OCI-LY3 (cell line): ENCODE measurements at regions not wholly inside any gene's neighbourhood (a gene's known extent, or its start where the extent isn't known, plus 50 kb on each side); places are given as distances from the start of the nearest gene placed in this dataset.

Experiments used
- H2AFZ ChIP-seq: fragments of 200-600, 300-600 bp; shearing (Covaris generic); 2 replicates; pipeline ENCODE4 v1.6.0; 2014; ENCODE audit warnings: antibody characterized with exemption, low read depth, low read length
- H3K27ac ChIP-seq: fragments of 200-600, 300-600 bp; sonication (generic); 2 replicates; pipeline ENCODE4 v1.5.1; 2014; ENCODE audit warnings: mild to moderate bottlenecking, low read length, moderate library complexity, mixed read lengths
- H3K27me3 ChIP-seq: fragments of 200-600, 300-600 bp; sonication (generic); 2 replicates; pipeline ENCODE4 v1.6.1; 2014; ENCODE audit warnings: low read depth, low read length, mixed read lengths
- H3K36me3 ChIP-seq: fragments of 200-600, 300-600 bp; sonication (generic); replicated peaks from 2 replicates; pipeline ENCODE3; 2014; ENCODE audit warnings: low read depth, low read length, mixed read lengths
- H3K4me1 ChIP-seq: fragments of 300-600, 200-600 bp; sonication (generic); 2 replicates; pipeline ENCODE4 v1.6.1; 2014; ENCODE audit warnings: low read length, mixed read lengths
- H3K4me2 ChIP-seq: fragments of 200-600, 300-600 bp; sonication (generic); 2 replicates; pipeline ENCODE4 v1.6.1; 2014; ENCODE audit warnings: low read length, mixed read lengths
- H3K4me3 ChIP-seq: fragments of 300-600, 200-600 bp; sonication (generic); 2 replicates; pipeline ENCODE4 v1.5.1; 2014; ENCODE audit warnings: antibody characterized with exemption, mild to moderate bottlenecking, low read length, moderate library complexity
- H3K79me2 ChIP-seq: fragments of 300-600, 200-600 bp; shearing (Covaris generic); 2 replicates; pipeline ENCODE4 v1.6.1; 2014; ENCODE audit warnings: mild to moderate bottlenecking, low read length, mixed read lengths
- H3K9ac ChIP-seq: fragments of 300-600, 200-600 bp; shearing (Covaris generic); 2 replicates; pipeline ENCODE4 v1.6.0; 2014; ENCODE audit warnings: mild to moderate bottlenecking, low read length, moderate library complexity
- H3K9me3 ChIP-seq: fragments of 200-600, 300-600 bp; shearing (Covaris generic); 2 replicates; pipeline ENCODE4 v1.6.1; 2014; ENCODE audit warnings: low read length, mixed read lengths; ENCODE audit not compliant: insufficient read depth
- H4K20me1 ChIP-seq: fragments of 200-600, 300-600 bp; sonication (generic); 2 replicates; pipeline ENCODE4 v1.6.1; 2016; ENCODE audit warnings: low read length, mixed read lengths; ENCODE audit not compliant: insufficient read depth
- EZH2phosphoT487 ChIP-seq: fragments of 200-600 bp; shearing (Covaris generic); IDR thresholded peaks from 2 replicates; pipeline ENCODE4 v1.6.1; 2018; ENCODE audit warnings: antibody characterized with exemption, mixed run types, low read depth
- TF ChIP-seq, protein P1 (sequence below): fragments of 200-600, 300-600 bp; sonication (generic); IDR thresholded peaks from 2 replicates; pipeline ENCODE4 v1.5.1; 2014; ENCODE audit warnings: antibody characterized with exemption, low read length, low read depth

DNA sequence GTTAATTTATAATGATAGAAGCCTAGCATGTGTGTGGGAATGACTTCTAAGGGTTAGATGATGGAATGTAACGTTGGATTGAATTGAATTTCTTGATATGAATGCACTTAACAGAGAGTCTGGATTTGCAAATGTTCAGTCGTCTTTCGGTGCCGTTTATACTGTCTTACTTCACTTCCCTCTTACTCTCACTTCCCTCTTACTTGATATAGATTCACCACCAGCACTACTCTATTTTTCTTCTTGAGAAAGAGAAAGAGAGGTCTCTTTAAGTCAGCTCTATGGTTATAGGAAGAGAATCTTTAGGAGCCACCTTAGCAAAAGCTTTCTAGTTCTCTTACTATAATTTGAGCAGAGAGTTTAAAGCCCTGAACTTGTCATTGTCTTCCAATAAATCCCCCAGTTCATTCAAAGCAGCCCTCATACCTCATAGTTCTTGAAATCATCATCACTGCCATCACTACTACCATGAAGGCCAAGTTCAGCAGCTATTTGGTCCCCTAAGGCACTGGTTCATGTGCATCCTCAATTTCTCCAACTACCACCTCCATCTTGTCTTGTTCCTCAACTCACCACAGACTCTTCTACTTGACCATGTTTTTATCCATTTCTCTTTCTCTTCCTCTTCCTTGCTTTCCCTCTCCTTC lies 501.7 kb upstream of the TCF4 start:
- Histone ChIP-seq H3K4me1 (peaks cover 22% of the 10 kb centered on the region), H3K9ac (peak overlapping the region; percentile 33), H2AFZ (peak overlapping the region; percentile 48), H3K79me2 (no peaks in the 10 kb centered on the region), H3K9me3 (peaks cover 25% of the 10 kb centered on the region), H3K36me3 (peaks cover 30% of the 10 kb centered on the region), H3K4me2 (peak overlapping the region; percentile 49), H3K27me3 (no peaks in the 10 kb centered on the region), H3K27ac (peak overlapping the region; percentile 76), H3K4me3 (peak overlapping the region; percentile 27), H4K20me1 (no peaks in the 10 kb centered on the region)
- no peak for TF ChIP-seq EZH2phosphoT487
- TF ChIP-seq, protein P1, sequence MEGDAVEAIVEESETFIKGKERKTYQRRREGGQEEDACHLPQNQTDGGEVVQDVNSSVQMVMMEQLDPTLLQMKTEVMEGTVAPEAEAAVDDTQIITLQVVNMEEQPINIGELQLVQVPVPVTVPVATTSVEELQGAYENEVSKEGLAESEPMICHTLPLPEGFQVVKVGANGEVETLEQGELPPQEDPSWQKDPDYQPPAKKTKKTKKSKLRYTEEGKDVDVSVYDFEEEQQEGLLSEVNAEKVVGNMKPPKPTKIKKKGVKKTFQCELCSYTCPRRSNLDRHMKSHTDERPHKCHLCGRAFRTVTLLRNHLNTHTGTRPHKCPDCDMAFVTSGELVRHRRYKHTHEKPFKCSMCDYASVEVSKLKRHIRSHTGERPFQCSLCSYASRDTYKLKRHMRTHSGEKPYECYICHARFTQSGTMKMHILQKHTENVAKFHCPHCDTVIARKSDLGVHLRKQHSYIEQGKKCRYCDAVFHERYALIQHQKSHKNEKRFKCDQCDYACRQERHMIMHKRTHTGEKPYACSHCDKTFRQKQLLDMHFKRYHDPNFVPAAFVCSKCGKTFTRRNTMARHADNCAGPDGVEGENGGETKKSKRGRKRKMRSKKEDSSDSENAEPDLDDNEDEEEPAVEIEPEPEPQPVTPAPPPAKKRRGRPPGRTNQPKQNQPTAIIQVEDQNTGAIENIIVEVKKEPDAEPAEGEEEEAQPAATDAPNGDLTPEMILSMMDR = no peak

DNA sequence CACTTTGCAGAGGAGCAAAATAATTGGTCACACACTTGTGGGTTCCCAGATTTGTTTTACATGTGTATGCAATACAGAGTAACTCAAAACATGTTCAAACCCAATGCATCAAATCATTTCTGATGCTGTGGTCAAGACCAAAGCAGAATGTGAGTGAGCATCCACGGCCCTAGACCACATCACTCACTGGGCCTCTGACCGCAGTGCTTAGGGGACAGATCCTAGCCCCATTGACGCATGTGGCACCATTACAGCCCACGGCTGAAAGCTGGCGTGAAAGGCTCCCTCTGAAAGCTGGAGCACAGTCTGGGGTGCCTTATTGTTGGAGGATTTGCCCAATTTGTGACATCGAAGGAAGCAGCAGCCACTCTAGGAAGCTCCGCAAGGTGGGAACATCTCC lies 498.8 kb upstream of the TCF4 start:
- H3K9me3 ChIP-seq = peaks cover 25% of the 10 kb centered on the region
- H3K9ac ChIP-seq = no peak overlapping the region
- no peak overlapping the region for H2AFZ ChIP-seq

DNA sequence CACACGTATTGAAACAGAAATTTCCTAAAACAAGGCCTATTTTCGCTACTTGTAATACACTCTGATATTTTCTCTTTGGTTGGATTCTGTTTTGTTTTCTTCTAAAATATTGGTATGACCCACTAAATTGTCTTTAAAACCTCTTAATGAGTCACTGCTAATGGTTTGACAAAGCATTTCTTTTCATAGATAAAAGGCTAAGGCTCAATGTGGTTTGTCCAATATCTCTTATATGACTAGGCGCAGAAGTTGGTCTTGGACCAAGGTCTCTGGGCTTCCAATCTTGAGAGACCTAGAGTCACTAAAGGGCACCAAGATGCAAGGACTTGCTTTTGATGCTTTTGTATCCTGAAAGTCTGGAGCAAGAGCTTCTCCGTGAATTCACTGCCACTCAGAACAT lies 498.2 kb upstream of the TCF4 start:
- no peak overlapping the region for H3K4me2 ChIP-seq
- H3K4me1 ChIP-seq = peaks cover 22% of the 10 kb centered on the region
- H3K27me3 ChIP-seq = no peaks in the 10 kb centered on the region
- H3K9ac ChIP-seq = no peak overlapping the region
- TF ChIP-seq, protein P1 = no peak
- no peak for TF ChIP-seq EZH2phosphoT487
- H4K20me1 ChIP-seq = no peaks in the 10 kb centered on the region
- peaks cover 30% of the 10 kb centered on the region for H3K36me3 ChIP-seq
- H3K27ac ChIP-seq = no peak overlapping the region
- H2AFZ ChIP-seq = no peak overlapping the region
- peaks cover 25% of the 10 kb centered on the region for H3K9me3 ChIP-seq
- H3K4me3 ChIP-seq = no peak overlapping the region
- no peaks in the 10 kb centered on the region for H3K79me2 ChIP-seq

More for the DNA sequence above, 498.8 kb upstream of the TCF4 start:
- no peak for TF ChIP-seq EZH2phosphoT487
- TF ChIP-seq, protein P1 = no peak
- no peaks in the 10 kb centered on the region for H4K20me1 ChIP-seq
- no peaks in the 10 kb centered on the region for H3K79me2 ChIP-seq
- no peak overlapping the region for H3K4me2 ChIP-seq
- peaks cover 30% of the 10 kb centered on the region for H3K36me3 ChIP-seq
- peaks cover 22% of the 10 kb centered on the region for H3K4me1 ChIP-seq
- H3K4me3 ChIP-seq = no peak overlapping the region
- no peaks in the 10 kb centered on the region for H3K27me3 ChIP-seq
- no peak overlapping the region for H3K27ac ChIP-seq

DNA sequence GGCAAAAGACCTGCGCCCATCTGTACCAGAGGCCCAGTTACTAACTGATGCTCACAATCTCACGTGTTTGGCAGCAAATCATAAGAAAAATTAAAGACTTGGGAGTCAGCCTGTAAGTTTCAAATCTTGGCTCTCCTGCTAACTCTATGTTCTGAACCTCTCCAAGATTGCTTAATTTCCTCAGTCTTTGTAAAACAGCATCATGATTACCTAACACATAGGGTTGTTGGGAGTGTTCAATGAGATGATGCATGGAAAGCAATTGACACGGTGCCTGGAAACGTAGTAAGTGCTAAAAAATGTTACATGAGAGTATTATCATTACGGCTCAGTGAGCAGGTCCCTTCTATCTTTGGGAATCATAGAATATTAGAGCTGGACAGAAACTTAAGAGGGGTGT lies 497.6 kb upstream of the TCF4 start:
- Histone ChIP-seq H3K4me3 (no peak overlapping the region), H3K9ac (no peak overlapping the region), H4K20me1 (no peaks in the 10 kb centered on the region), H3K27ac (no peak overlapping the region), H3K4me2 (no peak overlapping the region), H2AFZ (no peak overlapping the region), H3K27me3 (no peaks in the 10 kb centered on the region), H3K9me3 (peaks cover 25% of the 10 kb centered on the region), H3K4me1 (peaks cover 20% of the 10 kb centered on the region), H3K79me2 (no peaks in the 10 kb centered on the region), H3K36me3 (peaks cover 24% of the 10 kb centered on the region)
- TF ChIP-seq, protein P1 = no peak
- TF ChIP-seq EZH2phosphoT487 = no peak
